ENCODE measurements at regions not wholly inside any gene's neighbourhood (a gene's known extent, or its start where the extent isn't known, plus 50 kb on each side); places are given as distances from the start of the nearest gene placed in this dataset.

DNA sequence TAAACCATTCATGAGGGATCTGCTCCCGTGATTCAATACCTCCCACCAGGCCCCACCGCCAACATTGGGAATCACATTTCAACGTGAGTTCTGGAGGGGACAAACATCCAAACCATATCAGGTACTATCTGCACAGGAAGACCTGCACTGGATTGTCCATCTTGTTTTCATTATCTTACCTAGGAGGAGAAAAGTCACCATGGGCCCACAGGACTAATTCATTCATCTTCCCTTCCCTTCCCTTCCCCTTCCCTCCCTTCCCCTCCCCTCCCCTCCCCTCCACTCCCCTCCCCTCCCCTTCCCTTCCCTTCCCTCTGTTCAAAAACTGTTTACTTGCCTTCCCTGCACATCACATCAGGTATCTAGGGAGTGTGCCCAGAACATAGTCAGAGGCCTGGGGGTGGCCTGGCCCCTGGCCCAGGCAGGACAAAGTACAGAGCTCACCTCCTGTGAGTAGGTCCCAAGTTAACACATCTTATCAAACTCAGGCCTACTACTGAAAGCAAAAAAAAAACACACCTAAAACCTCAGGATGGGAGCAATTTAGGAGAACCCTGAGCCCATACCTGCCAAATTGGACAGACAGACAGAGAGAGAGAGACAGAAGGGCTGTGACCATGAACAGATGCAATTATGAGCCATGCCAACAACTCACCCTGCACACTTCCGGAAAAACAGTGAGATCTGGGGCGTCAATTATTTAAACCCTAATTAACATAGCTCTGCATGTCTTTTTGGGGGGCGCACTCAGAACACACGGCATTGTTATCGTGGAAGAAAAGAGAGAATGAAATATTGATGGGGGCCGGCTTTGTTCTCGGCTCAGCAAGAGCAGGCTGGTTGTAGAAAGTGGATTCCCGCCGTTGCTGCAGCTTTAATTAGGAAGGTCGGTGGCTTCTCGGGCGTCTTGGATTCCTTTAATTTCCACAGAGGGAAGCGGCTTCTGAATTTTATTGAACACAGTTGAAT, 151.2 kb downstream of the IRX5 start:
- TF ChIP-seq, protein P1, sequence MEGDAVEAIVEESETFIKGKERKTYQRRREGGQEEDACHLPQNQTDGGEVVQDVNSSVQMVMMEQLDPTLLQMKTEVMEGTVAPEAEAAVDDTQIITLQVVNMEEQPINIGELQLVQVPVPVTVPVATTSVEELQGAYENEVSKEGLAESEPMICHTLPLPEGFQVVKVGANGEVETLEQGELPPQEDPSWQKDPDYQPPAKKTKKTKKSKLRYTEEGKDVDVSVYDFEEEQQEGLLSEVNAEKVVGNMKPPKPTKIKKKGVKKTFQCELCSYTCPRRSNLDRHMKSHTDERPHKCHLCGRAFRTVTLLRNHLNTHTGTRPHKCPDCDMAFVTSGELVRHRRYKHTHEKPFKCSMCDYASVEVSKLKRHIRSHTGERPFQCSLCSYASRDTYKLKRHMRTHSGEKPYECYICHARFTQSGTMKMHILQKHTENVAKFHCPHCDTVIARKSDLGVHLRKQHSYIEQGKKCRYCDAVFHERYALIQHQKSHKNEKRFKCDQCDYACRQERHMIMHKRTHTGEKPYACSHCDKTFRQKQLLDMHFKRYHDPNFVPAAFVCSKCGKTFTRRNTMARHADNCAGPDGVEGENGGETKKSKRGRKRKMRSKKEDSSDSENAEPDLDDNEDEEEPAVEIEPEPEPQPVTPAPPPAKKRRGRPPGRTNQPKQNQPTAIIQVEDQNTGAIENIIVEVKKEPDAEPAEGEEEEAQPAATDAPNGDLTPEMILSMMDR (conservative IDR thresholded peaks at IDR 0.05 in 1 of 2, IDR thresholded peaks at IDR 0.05 in 1 of 2; ENCODE audit: low read depth in 1 of 2, low read length in 2 of 2), result no peak
- TF ChIP-seq EZH2 (IDR thresholded peaks at IDR 0.05; ENCODE audit: low read length, missing control alignments), result no peak

All from fibroblast of lung (primary cell).